ENCODE measurements at regions not wholly inside any gene's neighbourhood (a gene's known extent, or its start where the extent isn't known, plus 50 kb on each side); places are given as distances from the start of the nearest gene placed in this dataset.
"Not testable (repeated sequence)": the region's sequence is repeated elsewhere in the genome, so short reads cannot be mapped to it uniquely, and the experiment has no call there.

GRCh38 chr21:31819692-31820091, 53.1 kb upstream of the HUNK start:
- DNase-seq (ENCODE audit: low read depth) = not testable (repeated sequence)

DNA sequence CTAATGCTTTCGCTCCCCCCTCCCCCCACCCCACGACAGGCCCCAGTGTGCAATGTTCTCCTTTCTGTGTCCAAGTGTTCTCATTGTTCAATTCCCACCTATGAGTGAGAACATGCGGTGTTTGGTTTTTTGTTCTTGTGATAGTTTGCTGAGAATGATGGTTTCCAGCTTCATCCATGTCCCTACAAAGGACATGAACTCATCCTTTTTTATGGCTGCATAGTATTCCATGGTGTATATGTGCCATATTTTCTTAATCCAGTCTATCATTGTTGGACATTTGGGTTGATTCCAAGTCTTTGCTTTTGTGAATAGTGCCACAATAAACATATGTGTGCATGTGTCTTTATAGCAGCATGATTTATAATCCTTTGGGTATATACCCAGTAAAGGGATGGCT, 58.5 kb upstream of the HUNK start:
- DNase-seq (ENCODE audit: low read depth) = not testable (repeated sequence)

DNA sequence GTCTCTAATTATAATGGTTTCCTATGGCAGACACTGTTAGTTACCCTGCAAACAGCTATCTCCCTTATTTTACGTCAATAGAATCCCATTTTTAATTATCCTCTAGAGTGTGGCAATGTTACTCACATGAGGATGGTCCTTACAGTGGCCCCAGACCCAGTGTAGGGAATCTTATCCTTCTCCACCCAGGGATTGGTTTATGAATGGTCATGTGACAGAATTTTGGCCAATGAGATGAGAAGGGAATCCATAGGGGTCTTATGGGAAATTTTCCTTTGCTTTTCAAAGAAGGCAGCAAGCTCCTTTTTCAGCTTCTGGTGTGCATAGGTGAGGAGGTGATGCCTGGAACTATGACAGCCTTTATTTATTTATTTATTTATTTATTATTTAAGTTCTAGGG, 59.0 kb upstream of the HUNK start:
- no peak for DNase-seq (ENCODE audit: low read depth)

DNA sequence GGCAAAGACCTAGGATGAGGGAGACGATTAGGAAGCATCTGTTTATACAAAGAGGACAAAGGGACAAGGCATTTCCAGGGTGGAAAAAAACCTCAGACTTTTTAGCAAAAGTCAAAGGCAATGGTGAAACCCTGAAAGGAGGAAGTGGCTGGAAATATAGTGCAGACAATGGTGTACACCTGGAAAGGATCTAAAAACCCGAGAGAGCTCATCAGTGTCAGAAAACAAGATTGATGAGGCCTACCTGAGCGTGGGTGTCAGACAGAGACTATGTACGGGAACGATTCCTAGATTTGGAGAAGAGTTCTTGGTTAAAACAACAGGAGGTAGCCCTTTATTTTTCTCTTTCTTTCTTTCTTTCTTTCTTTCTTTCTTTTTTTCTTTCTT, 68.8 kb upstream of the HUNK start:
- no peak for DNase-seq (ENCODE audit: low read depth)

GRCh38 chr21:31803039-31804007, 69.5 kb upstream of the HUNK start:
- DNase-seq (ENCODE audit: low read depth) = no peak

GRCh38 chr21:31802331-31802730, 70.4 kb upstream of the SCAF4 start:
- DNase-seq (ENCODE audit: low read depth) = no peak

- no peak for DNase-seq (ENCODE audit: low read depth)
Observed at GRCh38 chr21:31801551-31802219, 69.8 kb upstream of the SCAF4 start.

- no peak for DNase-seq (ENCODE audit: low read depth)
Observed at GRCh38 chr21:31798842-31799704, 67.2 kb upstream of the SCAF4 start.

GRCh38 chr21:31795992-31796391, 64.1 kb upstream of the SCAF4 start:
- DNase-seq (ENCODE audit: low read depth) = no peak

DNA sequence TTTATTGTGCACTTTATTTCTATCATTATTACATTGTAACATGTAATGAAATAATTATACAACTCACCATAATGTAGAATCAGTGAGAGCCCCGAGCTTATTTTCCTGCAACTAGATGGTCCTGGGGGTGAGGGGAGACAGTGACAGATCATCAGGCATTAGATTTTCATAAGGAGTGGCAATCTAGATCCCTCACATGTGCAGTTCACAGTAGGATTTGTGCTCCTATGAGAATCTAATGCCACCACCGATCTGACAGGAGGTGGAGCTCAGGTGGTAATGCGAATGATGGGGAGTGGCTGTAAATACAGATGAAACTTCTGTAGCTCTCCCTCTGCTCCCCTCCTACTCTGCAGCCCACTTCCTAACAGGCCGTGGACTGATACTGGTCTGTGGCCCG, 58.5 kb upstream of the SCAF4 start:
- DNase-seq (ENCODE audit: low read depth) = not testable (repeated sequence)

- DNase-seq (ENCODE audit: low read depth) = no peak
Observed at GRCh38 chr21:31788581-31788980, 56.7 kb upstream of the SCAF4 start.

GRCh38 chr21:31787691-31788090, 55.8 kb upstream of the SCAF4 start:
- DNase-seq (ENCODE audit: low read depth) = not testable (repeated sequence)

GRCh38 chr21:31786164-31786920, 54.4 kb upstream of the SCAF4 start:
- DNase-seq (ENCODE audit: low read depth) = no peak

GRCh38 chr21:31785237-31786163, 53.6 kb upstream of the SCAF4 start:
- DNase-seq (ENCODE audit: low read depth) = peak; percentile 25

GRCh38 chr21:31781737-31782136, 49.8 kb upstream of the SCAF4 start:
- no peak for DNase-seq (ENCODE audit: low read depth)
